CD4-positive, alpha-beta T cell treated with Interleukin-17A for 1 hour (primary cell): ENCODE measurements at regions not wholly inside any gene's neighbourhood (a gene's known extent, or its start where the extent isn't known, plus 50 kb on each side); places are given as distances from the start of the nearest gene placed in this dataset.
"Not testable (repeated sequence)": the region's sequence is repeated elsewhere in the genome, so short reads cannot be mapped to it uniquely, and the experiment has no call there.

Source experiments
- DNase-seq: peaks from one replicate; pipeline ENCODE4 v3.0.0-alpha.2; 2020

GRCh38 chr12:87231818-87232217 is 797.4 kb downstream of the C12orf50 start:
- no peak for DNase-seq

GRCh38 chr12:87230441-87230840 is 798.8 kb downstream of the C12orf50 start:
- no peak for DNase-seq

DNA sequence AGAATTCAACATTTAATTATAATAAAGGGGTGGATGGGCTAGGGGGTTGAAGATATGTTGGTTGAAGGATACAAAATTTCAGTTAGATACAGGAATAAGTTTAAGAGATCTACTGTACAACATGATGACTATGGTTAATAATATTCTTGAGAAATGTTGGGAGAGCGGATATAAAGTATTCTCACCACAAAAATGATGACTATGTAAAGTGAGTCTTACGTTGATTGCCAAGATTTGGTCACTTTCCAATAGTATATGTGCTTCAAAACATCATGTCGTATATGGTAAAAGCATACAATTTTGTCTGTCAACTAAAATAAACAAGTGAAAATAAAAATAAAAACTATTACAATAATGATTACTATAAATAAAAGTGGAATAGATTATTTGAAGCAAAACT is 802.0 kb downstream of the C12orf50 start:
- DNase-seq, result no peak

- no peak for DNase-seq
These were observed 811.7 kb downstream of the C12orf50 start for GRCh38 chr12:87217491-87217890.

GRCh38 chr12:87216436-87216835 is 812.8 kb downstream of the C12orf50 start:
- no peak for DNase-seq

DNA sequence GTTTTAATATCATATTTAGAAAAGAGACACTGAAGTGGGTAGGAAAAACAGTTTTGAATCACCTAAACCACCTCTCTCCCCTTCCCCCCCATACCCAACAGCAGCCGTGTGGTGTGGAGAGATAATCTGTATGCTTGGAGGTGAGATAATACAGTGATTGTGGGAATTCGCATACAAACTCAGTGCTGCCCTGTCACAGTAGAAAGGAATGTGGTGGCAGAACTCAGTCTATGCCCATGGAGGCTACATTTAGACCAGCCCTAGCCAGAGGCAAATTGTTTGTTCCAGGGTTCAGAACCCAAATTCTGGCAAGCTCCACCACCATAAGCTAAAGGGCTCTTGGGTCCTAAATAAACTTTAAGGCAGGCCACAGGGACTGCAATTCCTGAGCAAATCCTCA is 827.0 kb downstream of the C12orf50 start:
- DNase-seq, result no peak

- no peak for DNase-seq
These were observed 827.6 kb downstream of the C12orf50 start for GRCh38 chr12:87201598-87201997.

DNA sequence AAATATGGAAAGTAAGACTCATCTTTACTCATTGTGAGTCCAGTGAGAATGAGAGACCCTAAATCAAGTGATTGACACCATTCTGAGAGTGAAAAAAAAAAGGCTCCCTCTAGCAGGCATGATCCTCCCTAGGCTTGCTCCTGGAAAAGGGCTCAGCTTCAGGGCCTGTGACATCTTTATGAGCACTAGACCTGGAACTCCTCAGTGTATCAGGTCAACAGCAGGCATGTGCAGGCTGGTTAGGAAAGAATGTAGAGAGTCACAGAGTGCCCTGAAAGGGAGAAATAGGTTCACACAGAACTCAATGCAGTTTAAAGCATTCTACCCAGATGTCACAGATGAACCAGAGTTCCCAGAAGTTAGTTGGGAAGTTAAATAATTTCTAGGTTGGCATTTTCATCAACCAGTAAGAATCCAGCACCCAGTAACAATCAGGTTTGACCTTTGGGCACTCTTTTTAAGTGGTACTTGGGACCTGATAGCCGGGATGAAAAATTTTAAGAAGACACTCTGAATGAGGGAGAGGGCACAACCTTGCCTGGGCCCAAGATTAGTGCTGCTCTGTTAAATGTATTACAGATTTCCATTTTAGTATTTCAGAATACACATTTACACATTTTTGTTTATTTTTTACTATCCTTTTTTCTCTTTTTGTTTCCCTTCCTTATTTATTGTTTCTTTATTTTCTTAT is 828.8 kb downstream of the C12orf50 start:
- no peak for DNase-seq

- no peak for DNase-seq
These were observed 831.0 kb downstream of the C12orf50 start for GRCh38 chr12:87198181-87198580.

DNA sequence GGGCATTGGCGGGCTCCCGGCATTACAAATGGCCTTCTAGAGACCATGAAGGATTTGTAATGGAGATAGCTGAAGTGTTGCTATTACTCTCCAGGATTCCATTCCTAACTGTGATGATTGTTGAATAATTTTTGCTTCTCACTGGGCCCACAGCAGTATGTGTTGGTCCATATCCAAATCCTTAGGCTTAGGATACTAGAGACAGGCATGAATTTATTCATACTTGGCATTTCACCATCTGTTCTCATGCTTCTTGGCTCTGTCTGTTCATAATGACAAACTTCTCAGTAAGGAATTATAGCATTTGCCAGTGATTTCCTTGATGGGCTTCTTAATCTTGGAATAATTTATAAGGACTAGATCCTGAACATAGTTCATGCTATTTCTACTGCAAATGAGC is 832.9 kb downstream of the C12orf50 start:
- no peak for DNase-seq

DNA sequence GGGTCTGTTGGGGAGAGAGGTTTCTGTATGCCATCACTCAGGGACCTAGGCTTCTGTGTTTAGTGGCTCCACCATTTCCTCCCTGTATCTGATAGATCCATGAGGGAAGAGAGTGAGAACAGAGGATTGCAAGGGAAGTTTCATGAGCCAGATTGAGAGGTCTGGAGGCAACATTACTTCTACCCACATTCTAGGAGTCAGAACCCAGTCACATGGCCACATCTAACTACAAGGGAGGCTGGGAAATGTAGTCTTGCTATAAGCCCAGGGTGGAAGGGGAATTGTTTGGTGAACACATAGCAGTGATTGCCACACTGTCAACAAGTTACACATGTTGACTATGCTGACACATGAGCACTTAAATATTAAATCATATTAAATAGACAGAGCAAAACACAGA is 834.8 kb downstream of the C12orf50 start:
- not testable (repeated sequence) for DNase-seq

GRCh38 chr12:87185367-87185766 is 843.8 kb downstream of the C12orf50 start:
- no peak for DNase-seq

DNA sequence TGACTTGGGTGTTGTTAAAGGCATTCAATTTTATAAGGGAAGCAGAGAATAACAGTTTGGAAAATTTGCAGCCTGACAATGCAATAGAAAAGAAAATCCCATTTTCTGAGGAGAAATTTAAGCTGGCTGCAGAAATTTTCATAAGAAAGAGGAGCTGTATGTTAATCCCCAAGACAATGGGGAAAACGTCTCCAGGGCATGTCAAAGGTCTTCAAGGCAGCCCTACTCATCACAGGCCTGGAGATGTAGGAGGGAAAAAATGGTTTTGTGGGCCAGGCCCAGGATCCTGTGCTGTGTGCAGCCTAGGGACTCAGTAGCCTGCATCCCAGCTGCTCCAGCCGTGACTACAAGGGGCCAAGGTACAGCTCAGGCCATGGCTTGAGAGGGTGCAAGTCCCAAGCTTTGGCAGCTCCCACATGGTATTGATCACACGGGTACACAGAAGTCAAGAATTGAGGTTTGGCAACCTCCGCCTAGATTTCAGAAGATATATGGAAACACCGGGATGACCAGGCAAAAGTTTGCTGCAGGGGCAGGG is 846.4 kb downstream of the C12orf50 start:
- no peak for DNase-seq

DNA sequence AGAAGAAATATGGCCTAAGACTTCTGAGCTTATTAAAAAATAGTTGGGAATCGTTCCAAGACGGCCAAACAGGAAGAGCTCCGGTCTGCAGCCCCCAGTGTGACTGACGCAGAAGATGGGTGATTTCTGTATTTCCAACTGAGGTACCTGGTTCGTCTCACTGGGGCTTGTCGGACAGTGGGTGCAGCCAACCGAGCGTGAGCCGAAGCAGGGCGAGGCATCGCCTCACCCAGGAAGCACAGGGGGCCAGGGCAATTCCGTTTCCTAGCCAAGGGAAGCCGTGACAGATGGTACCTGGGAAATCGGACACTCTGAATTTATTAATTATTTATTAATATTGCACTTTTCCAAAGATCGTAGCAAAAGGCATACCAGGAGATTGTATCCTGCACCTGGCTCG is 857.8 kb downstream of the C12orf50 start:
- no peak for DNase-seq

DNA sequence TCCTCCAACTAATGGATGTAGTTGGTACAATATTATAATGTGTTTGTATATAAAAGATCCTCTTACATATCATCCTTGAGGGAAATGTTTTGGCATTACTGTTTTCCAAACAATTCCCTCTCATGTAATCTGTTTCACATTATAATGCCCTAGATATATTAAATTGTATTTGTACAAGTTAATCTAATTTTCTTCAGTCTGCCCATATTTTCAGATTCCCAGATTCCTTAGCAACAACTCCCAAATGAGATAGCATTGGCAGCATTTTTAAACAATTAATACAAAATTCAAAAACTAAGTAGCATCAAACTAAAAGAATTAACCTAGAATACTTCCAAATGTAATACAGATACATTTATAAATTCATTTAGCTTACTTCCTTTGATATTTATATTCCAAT is 860.2 kb downstream of the C12orf50 start:
- no peak for DNase-seq

- DNase-seq, result no peak
These were observed 863.3 kb downstream of the C12orf50 start for GRCh38 chr12:87165733-87166375.

GRCh38 chr12:87163122-87163521 is 866.1 kb downstream of the C12orf50 start:
- no peak for DNase-seq

GRCh38 chr12:87160848-87161601 is 868.2 kb downstream of the C12orf50 start:
- DNase-seq, result no peak

GRCh38 chr12:87157791-87158190 is 871.4 kb downstream of the C12orf50 start:
- no peak for DNase-seq

- DNase-seq, result no peak
These were observed 873.6 kb downstream of the C12orf50 start for GRCh38 chr12:87155621-87156020.

GRCh38 chr12:87152841-87153528 is 876.2 kb downstream of the C12orf50 start:
- DNase-seq, result no peak

- DNase-seq, result no peak
These were observed 877.1 kb downstream of the C12orf50 start for GRCh38 chr12:87152075-87152474.

- no peak for DNase-seq
These were observed 878.1 kb downstream of the C12orf50 start for GRCh38 chr12:87150969-87151662.
